ENCODE measurements at regions not wholly inside any gene's neighbourhood (a gene's known extent, or its start where the extent isn't known, plus 50 kb on each side); places are given as distances from the start of the nearest gene placed in this dataset.

- TF ChIP-seq, protein P1, sequence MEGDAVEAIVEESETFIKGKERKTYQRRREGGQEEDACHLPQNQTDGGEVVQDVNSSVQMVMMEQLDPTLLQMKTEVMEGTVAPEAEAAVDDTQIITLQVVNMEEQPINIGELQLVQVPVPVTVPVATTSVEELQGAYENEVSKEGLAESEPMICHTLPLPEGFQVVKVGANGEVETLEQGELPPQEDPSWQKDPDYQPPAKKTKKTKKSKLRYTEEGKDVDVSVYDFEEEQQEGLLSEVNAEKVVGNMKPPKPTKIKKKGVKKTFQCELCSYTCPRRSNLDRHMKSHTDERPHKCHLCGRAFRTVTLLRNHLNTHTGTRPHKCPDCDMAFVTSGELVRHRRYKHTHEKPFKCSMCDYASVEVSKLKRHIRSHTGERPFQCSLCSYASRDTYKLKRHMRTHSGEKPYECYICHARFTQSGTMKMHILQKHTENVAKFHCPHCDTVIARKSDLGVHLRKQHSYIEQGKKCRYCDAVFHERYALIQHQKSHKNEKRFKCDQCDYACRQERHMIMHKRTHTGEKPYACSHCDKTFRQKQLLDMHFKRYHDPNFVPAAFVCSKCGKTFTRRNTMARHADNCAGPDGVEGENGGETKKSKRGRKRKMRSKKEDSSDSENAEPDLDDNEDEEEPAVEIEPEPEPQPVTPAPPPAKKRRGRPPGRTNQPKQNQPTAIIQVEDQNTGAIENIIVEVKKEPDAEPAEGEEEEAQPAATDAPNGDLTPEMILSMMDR (IDR thresholded peaks at IDR 0.05; ENCODE audit: insufficient read depth, low read length, poor library complexity, severe bottlenecking), result no peak
- TF ChIP-seq EZH2phosphoT487 (conservative IDR thresholded peaks at IDR 0.05; ENCODE audit: low read length), result no peak
These were observed 292.1 kb upstream of the NRXN1 start for GRCh38 chr2:51324051-51324450.

Measured in SU-DHL-6 (cell line).